H1 (cell line): ENCODE measurements at regions not wholly inside any gene's neighbourhood (a gene's known extent, or its start where the extent isn't known, plus 50 kb on each side); places are given as distances from the start of the nearest gene placed in this dataset.

Source experiments
- CTCF ChIA-PET: fragments of 300-600 bp; sonication (Branson Sonifier 250); formaldehyde crosslinking; loops from one replicate; lab custom pipeline; 2021; ENCODE audit not compliant: partially characterized antibody; lab: Charles Lee
- POLR2A ChIA-PET: fragments of 300-600 bp; sonication (Branson Sonifier 250); formaldehyde crosslinking; loops from one replicate; lab custom pipeline; 2021; ENCODE audit warnings: inconsistent platforms; ENCODE audit not compliant: partially characterized antibody; lab: Charles Lee
- DNase-seq, 2 experiments: peaks; one replicate each; pipeline versions ENCODE4 v3.0.0 to v3.0.0-alpha.2; 2010 to 2022; ENCODE audit warnings: low spot score in 2 of 2, low read depth in 1 of 2, mixed read lengths in 1 of 2
- FAIRE-seq: peaks from 2 replicates; lab custom pipeline; 2011; peaks lifted over from hg19 to GRCh38; lab: Jason Lieb, UNC
- H2AFZ ChIP-seq: 2 replicates; pipeline ENCODE4 v1.8.1; 2012; ENCODE audit warnings: low read length, inconsistent platforms
- H2AK5ac ChIP-seq: 2 replicates; pipeline ENCODE4 v1.6.1; 2013; ENCODE audit warnings: low read depth, low read length
- H2BK120ac ChIP-seq: replicated peaks from 2 replicates; pipeline ENCODE3; 2013; ENCODE audit warnings: low read depth, low read length, inconsistent platforms
- H2BK12ac ChIP-seq: 2 replicates; pipeline ENCODE4 v1.6.1; 2013; ENCODE audit warnings: low read depth, low read length
- H2BK15ac ChIP-seq: 2 replicates; pipeline ENCODE4 v1.6.1; 2013; ENCODE audit warnings: low read length
- H2BK20ac ChIP-seq: 2 replicates; pipeline ENCODE4 v1.6.1; 2013; ENCODE audit warnings: low read length
- H2BK5ac ChIP-seq: 2 replicates; pipeline ENCODE4 v1.6.1; 2013; ENCODE audit warnings: low read depth, low read length
- H3K14ac ChIP-seq: 2 replicates; pipeline ENCODE4 v1.6.1; 2013; ENCODE audit warnings: inconsistent platforms; ENCODE audit not compliant: insufficient read length
- H3K18ac ChIP-seq: 2 replicates; pipeline ENCODE4 v1.6.1; 2013; ENCODE audit warnings: low read length; ENCODE audit errors: extremely low read depth
- H3K23ac ChIP-seq: 2 replicates; pipeline ENCODE4 v1.6.1; 2013; ENCODE audit warnings: inconsistent platforms; ENCODE audit not compliant: insufficient read length
- H3K23me2 ChIP-seq: 2 replicates; pipeline ENCODE4 v1.6.1; 2013; ENCODE audit warnings: low read depth, low read length
- H3K27ac ChIP-seq: 2 replicates; pipeline ENCODE4 v1.6.1; 2011; ENCODE audit warnings: low read depth, low read length, inconsistent platforms
- H3K27me3 ChIP-seq, 4 experiments: replicated peaks in 1 of 4; 1 replicate in 1 of 4; 2 replicates in 3 of 4; pipeline versions ENCODE4 v1.6.1 to v1.8.1; 2011 to 2013; ENCODE audit warnings: low read length in 3 of 4, mild to moderate bottlenecking in 3 of 4, inconsistent platforms in 2 of 4, mixed read lengths in 2 of 4, moderate library complexity in 1 of 4; ENCODE audit not compliant: control insufficient read depth in 3 of 4, insufficient read depth in 3 of 4; ENCODE audit errors: extremely low read depth in 1 of 4
- H3K36me3 ChIP-seq, 4 experiments: 2 replicates each; pipeline versions ENCODE4 v1.6.1 to v1.8.1; 2011 to 2013; ENCODE audit warnings: mild to moderate bottlenecking in 4 of 4, low read length in 3 of 4, moderate library complexity in 2 of 4, control low read depth in 1 of 4, inconsistent platforms in 1 of 4; ENCODE audit not compliant: insufficient read depth in 4 of 4, control insufficient read depth in 2 of 4
- H3K4ac ChIP-seq: replicated peaks from 2 replicates; pipeline ENCODE3; 2013; ENCODE audit warnings: low read length, low read depth, mixed read lengths, inconsistent platforms; ENCODE audit not compliant: insufficient read length
- H3K4me1 ChIP-seq, 4 experiments: replicated peaks in 1 of 4; 1 replicate in 1 of 4; 2 replicates in 3 of 4; pipeline versions ENCODE4 v1.6.1 to v1.8.1; 2011 to 2013; ENCODE audit warnings: low read length in 3 of 4, inconsistent platforms in 2 of 4, mixed read lengths in 1 of 4; ENCODE audit not compliant: insufficient read depth in 4 of 4, control insufficient read depth in 3 of 4
- H3K4me2 ChIP-seq, 2 experiments: 2 replicates each; pipeline versions ENCODE4 v1.6.1 to v1.8.1; 2011 to 2013; ENCODE audit warnings: low read depth in 2 of 2, low read length in 2 of 2, control low read depth in 1 of 2, inconsistent platforms in 1 of 2, mild to moderate bottlenecking in 1 of 2; ENCODE audit not compliant: insufficient read depth in 1 of 2
- H3K4me3 ChIP-seq, 4 experiments: fragments of 200-600, 300-600 bp in 1 of 4; sonication (generic), shearing (Covaris generic), sonication (Bioruptor Twin) in 1 of 4; 2 replicates each; pipeline versions ENCODE4 v1.5.1 to v1.8.1; 2011 to 2016; ENCODE audit warnings: low read length in 4 of 4, low read depth in 3 of 4, control low read depth in 2 of 4, inconsistent platforms in 2 of 4, mild to moderate bottlenecking in 2 of 4, mixed read lengths in 1 of 4, moderate library complexity in 1 of 4; ENCODE audit not compliant: insufficient read depth in 2 of 4; ENCODE audit errors: extremely low read depth in 1 of 4
- H3K56ac ChIP-seq: replicated peaks from 2 replicates; pipeline ENCODE3; 2013; ENCODE audit warnings: low read depth, mild to moderate bottlenecking, mixed read lengths, low read length, inconsistent platforms; ENCODE audit not compliant: insufficient read length
- H3K79me1 ChIP-seq: 2 replicates; pipeline ENCODE4 v1.6.1; 2013; ENCODE audit warnings: low read depth, low read length, control low read depth
- H3K79me2 ChIP-seq, 2 experiments: 2 replicates each; pipeline versions ENCODE4 v1.6.1 to v1.8.1; 2012 to 2013; ENCODE audit warnings: low read length in 2 of 2, mild to moderate bottlenecking in 2 of 2, inconsistent platforms in 1 of 2; ENCODE audit not compliant: insufficient read depth in 2 of 2, control insufficient read depth in 1 of 2
- H3K9ac ChIP-seq, 4 experiments: replicated peaks in 1 of 4; 1 replicate in 1 of 4; 2 replicates in 3 of 4; pipeline versions ENCODE4 v1.6.1 to v1.8.1; 2011 to 2013; ENCODE audit warnings: low read depth in 3 of 4, low read length in 3 of 4, control low read depth in 2 of 4, mild to moderate bottlenecking in 2 of 4, moderate library complexity in 2 of 4, inconsistent platforms in 1 of 4; ENCODE audit errors: extremely low read depth in 1 of 4
- H3K9me3 ChIP-seq, 2 experiments: 2 replicates each; pipeline versions ENCODE4 v1.6.1 to v1.8.1; 2012 to 2013; ENCODE audit warnings: mild to moderate bottlenecking in 2 of 2, moderate library complexity in 2 of 2, control low read depth in 1 of 2, inconsistent platforms in 1 of 2, low read depth in 1 of 2, low read length in 1 of 2, mixed read lengths in 1 of 2; ENCODE audit not compliant: insufficient read depth in 2 of 2
- H4K20me1 ChIP-seq, 2 experiments: replicated peaks in 1 of 2; 2 replicates each; pipeline versions ENCODE3 to v1.8.1; 2011 to 2013; ENCODE audit warnings: inconsistent platforms in 2 of 2, low read length in 2 of 2, mild to moderate bottlenecking in 1 of 2; ENCODE audit not compliant: insufficient read depth in 2 of 2, control insufficient read depth in 1 of 2
- H4K5ac ChIP-seq: 2 replicates; pipeline ENCODE4 v1.6.1; 2013; ENCODE audit warnings: low read length, low read depth, mixed read lengths, inconsistent platforms; ENCODE audit not compliant: insufficient read length
- H4K8ac ChIP-seq: 2 replicates; pipeline ENCODE4 v1.8.0; 2013; ENCODE audit warnings: mild to moderate bottlenecking, moderate library complexity, low read length, inconsistent platforms; ENCODE audit not compliant: insufficient read depth; ENCODE audit errors: extremely low read depth
- H4K91ac ChIP-seq: replicated peaks from 2 replicates; pipeline ENCODE3; 2013; ENCODE audit warnings: low read length, mixed read lengths, inconsistent platforms; ENCODE audit not compliant: insufficient read length
- ASH2L ChIP-seq: fragments of 200-600, 300-600 bp; sonication (generic); IDR thresholded peaks from one replicate; pipeline ENCODE4 v1.7.1; 2017; ENCODE audit warnings: low read length
- BACH1 ChIP-seq: IDR thresholded peaks from 2 replicates; pipeline ENCODE4 v1.6.1; 2012; ENCODE audit warnings: low read length, improper control_type of control experiment
- CEBPB ChIP-seq: IDR thresholded peaks from 2 replicates; pipeline ENCODE4 v1.6.1; 2012; ENCODE audit warnings: low read depth, low read length
- CHD1 ChIP-seq: IDR thresholded peaks from 2 replicates; pipeline ENCODE4 v1.6.1; 2012; ENCODE audit warnings: low read depth, low read length, improper control_type of control experiment
- EP300 ChIP-seq, 2 experiments: IDR thresholded peaks; 1 replicate in 1 of 2; 2 replicates in 1 of 2; pipeline ENCODE4 v1.6.1; 2011 to 2012; ENCODE audit warnings: low read depth in 2 of 2, low read length in 2 of 2, mild to moderate bottlenecking in 2 of 2, borderline replicate concordance in 1 of 2, inconsistent platforms in 1 of 2, moderate library complexity in 1 of 2
- EZH2 ChIP-seq: fragments of 200-600 bp; sonication (generic); IDR thresholded peaks from 2 replicates; pipeline ENCODE4 v1.7.1; 2012; ENCODE audit warnings: low read depth, mild to moderate bottlenecking, moderate library complexity, low read length, inconsistent platforms; ENCODE audit not compliant: severe bottlenecking
- GABPA ChIP-seq: IDR thresholded peaks from 2 replicates; pipeline ENCODE4 v1.6.1; 2011; ENCODE audit warnings: mild to moderate bottlenecking, low read length, moderate library complexity, borderline replicate concordance; ENCODE audit not compliant: insufficient read depth
- JUND ChIP-seq: IDR thresholded peaks from 2 replicates; pipeline ENCODE4 v1.6.1; 2011; ENCODE audit warnings: mild to moderate bottlenecking, improper control_type of control experiment, low read length
- KDM1A ChIP-seq: fragments of 200-600, 300-600 bp; sonication (generic); IDR thresholded peaks from 2 replicates; pipeline ENCODE4 v1.7.1; 2016; ENCODE audit warnings: mild to moderate bottlenecking, low read length, borderline replicate concordance
- KDM4A ChIP-seq: IDR thresholded peaks from one replicate; pipeline ENCODE4 v1.7.1; 2012; ENCODE audit warnings: low read depth, mild to moderate bottlenecking, moderate library complexity, low read length, inconsistent platforms; ENCODE audit not compliant: severe bottlenecking
- KDM5A ChIP-seq: fragments of 200-600 bp; IDR thresholded peaks from 2 replicates; pipeline ENCODE4 v1.7.1; 2012; ENCODE audit warnings: mild to moderate bottlenecking, low read length, inconsistent platforms, mixed read lengths
- RBBP5 ChIP-seq: IDR thresholded peaks from 2 replicates; pipeline ENCODE4 v1.7.1; 2012; ENCODE audit warnings: low read depth, mild to moderate bottlenecking, inconsistent platforms, low read length, moderate library complexity, borderline replicate concordance
- SIRT6 ChIP-seq: IDR thresholded peaks from one replicate; pipeline ENCODE4 v1.7.1; 2012; ENCODE audit warnings: low read length, inconsistent platforms
- SRF ChIP-seq: IDR thresholded peaks from 2 replicates; pipeline ENCODE4 v1.6.1; 2011; ENCODE audit warnings: mild to moderate bottlenecking, low read depth, low read length, moderate library complexity
- TAF7 ChIP-seq: optimal IDR thresholded peaks from 2 replicates; pipeline ENCODE3; 2011; ENCODE audit warnings: low read depth, mild to moderate bottlenecking, inconsistent platforms, low read length, moderate library complexity, borderline replicate concordance
- ZNF274 ChIP-seq: IDR thresholded peaks from 2 replicates; pipeline ENCODE4 v1.7.0; 2012; ENCODE audit warnings: low read length, borderline replicate concordance; ENCODE audit errors: extremely low read depth
- WGBS, 2 experiments: shearing (Covaris generic) in 1 of 2; methylation state at CpG; one replicate each; pipeline versions ENCODE4 v1.1.6 to v1.1.7; 2013 to 2015; ENCODE audit warnings: low lambda C conversion rate in 2 of 2, mixed read lengths in 2 of 2, inconsistent platforms in 1 of 2, low coverage in 1 of 2, missing lambda C conversion rate in 1 of 2; ENCODE audit not compliant: insufficient replicate concordance in 2 of 2, insufficient coverage in 1 of 2, insufficient read length in 1 of 2; ENCODE audit errors: extremely low coverage in 1 of 2, missing lambda C conversion rate in 1 of 2; 5-methylcytosine and 5-hydroxymethylcytosine counted together

- no peak overlapping the region for H3K27ac ChIP-seq
- no peaks in the 10 kb centered on the region for H3K23me2 ChIP-seq
- H2BK20ac ChIP-seq: no peak overlapping the region
- H4K8ac ChIP-seq: no peak overlapping the region
- H3K4ac ChIP-seq: no peak overlapping the region
- H3K36me3 ChIP-seq: no peaks in the 10 kb centered on the region
- peaks cover 0 to 4% (median 1%) of the 10 kb centered on the region in 4 experiments; a peak in 4 of 7 replicates for H3K4me1 ChIP-seq
- no peaks in the 10 kb centered on the region for H3K79me2 ChIP-seq
- H3K9me3 ChIP-seq: no peaks in the 10 kb centered on the region
- no peak overlapping the region for H2BK5ac ChIP-seq
- H3K4me2 ChIP-seq: no peak overlapping the region
- no peak overlapping the region for H3K23ac ChIP-seq
- no peak overlapping the region for H3K4me3 ChIP-seq
- FAIRE-seq (no peak), DNase-seq (no peak)
- H3K27me3 ChIP-seq: no peaks in the 10 kb centered on the region
- no peak overlapping the region for H2AK5ac ChIP-seq
- H3K79me1 ChIP-seq: no peaks in the 10 kb centered on the region
- no peak overlapping the region for H3K9ac ChIP-seq
- no peak overlapping the region for H2BK15ac ChIP-seq
- ChIA-PET POLR2A (no interaction called here), CTCF (no interaction called here)
- no peak overlapping the region for H2AFZ ChIP-seq
- H4K91ac ChIP-seq: no peak overlapping the region
- no peak overlapping the region for H2BK12ac ChIP-seq
- 90% methylated on average over 2 of the region's 2 CpGs; no CpG with 5 or more reads in 1 of the 2 experiments for WGBS, 2 experiments
- no peak overlapping the region for H2BK120ac ChIP-seq
- no peaks in the 10 kb centered on the region for H4K20me1 ChIP-seq
- no peak overlapping the region for H3K14ac ChIP-seq
- H3K56ac ChIP-seq: no peak overlapping the region
- H4K5ac ChIP-seq: no peak overlapping the region
- no peak overlapping the region for H3K18ac ChIP-seq
- no peak for TF ChIP-seq SIRT6
- TF ChIP-seq TAF7: no peak
- no peak for TF ChIP-seq KDM5A
- TF ChIP-seq JUND: no peak
- no peak for TF ChIP-seq KDM4A
- no peak for TF ChIP-seq GABPA
- no peak for TF ChIP-seq CHD1
- TF ChIP-seq KDM1A: no peak
- no peak for TF ChIP-seq EZH2
- TF ChIP-seq EP300 (IDR thresholded peaks at IDR 0.05; ENCODE audit: borderline replicate concordance in 1 of 2, low read depth in 2 of 2, low read length in 2 of 2): no peak
- no peak for TF ChIP-seq ASH2L
- no peak for TF ChIP-seq ZNF274
- no peak for TF ChIP-seq BACH1
- TF ChIP-seq CEBPB: no peak
- TF ChIP-seq SRF: no peak
- no peak for TF ChIP-seq RBBP5
Measured at GRCh38 chr4:100285121-100285520, 94.9 kb upstream of the DDIT4L start.
